CD14-positive monocyte (primary cell): ENCODE measurements at regions not wholly inside any gene's neighbourhood (a gene's known extent, or its start where the extent isn't known, plus 50 kb on each side); places are given as distances from the start of the nearest gene placed in this dataset.

ENCODE experiments used
- DNase-seq, 3 donors: peaks; one replicate each; pipeline ENCODE4 v3.0.0-alpha.2; 2011 to 2022
- H2AFZ ChIP-seq: 2 replicates; pipeline ENCODE4 v1.6.0; 2012; ENCODE audit warnings: mild to moderate bottlenecking, low read depth, low read length, inconsistent platforms; ENCODE audit not compliant: insufficient read depth, poor library complexity, severe bottlenecking
- H3K27ac ChIP-seq, 2 donors: 1 replicate in 1 of 2; 2 replicates in 1 of 2; pipeline ENCODE4 v1.5.1; 2012 to 2013; ENCODE audit warnings: low read length in 2 of 2, control low read depth in 1 of 2, inconsistent platforms in 1 of 2, low read depth in 1 of 2, mild to moderate bottlenecking in 1 of 2
- H3K27me3 ChIP-seq, 2 donors: one replicate each; pipeline versions ENCODE4 v1.6.0 to v1.6.1; 2011 to 2013; ENCODE audit warnings: low read length in 2 of 2; ENCODE audit not compliant: control insufficient read depth in 2 of 2, insufficient read depth in 2 of 2
- H3K36me3 ChIP-seq, 2 donors: replicated peaks in 1 of 2; 1 replicate in 1 of 2; 2 replicates in 1 of 2; pipeline versions ENCODE4 v1.5.1 to v1.6.1; 2012 to 2013; ENCODE audit warnings: low read length in 2 of 2, control low read depth in 1 of 2, inconsistent platforms in 1 of 2, mild to moderate bottlenecking in 1 of 2; ENCODE audit not compliant: insufficient read depth in 2 of 2, control insufficient read depth in 1 of 2
- H3K4me1 ChIP-seq, 2 donors: 1 replicate in 1 of 2; 2 replicates in 1 of 2; pipeline versions ENCODE4 v1.5.1 to v1.6.1; 2012 to 2013; ENCODE audit warnings: low read length in 2 of 2, control low read depth in 1 of 2, inconsistent platforms in 1 of 2, mild to moderate bottlenecking in 1 of 2, moderate library complexity in 1 of 2; ENCODE audit not compliant: insufficient read depth in 2 of 2, control insufficient read depth in 1 of 2
- H3K4me2 ChIP-seq: replicated peaks from 2 replicates; pipeline ENCODE3; 2012; ENCODE audit warnings: low read length, moderate library complexity, mild to moderate bottlenecking; ENCODE audit not compliant: poor library complexity, severe bottlenecking; ENCODE audit errors: extremely low read depth
- H3K4me3 ChIP-seq, 3 experiments: fragments of 200-600 bp in 1 of 3; sonication (generic) in 1 of 3; replicated peaks in 1 of 3; 1 replicate in 2 of 3; 2 replicates in 1 of 3; pipeline ENCODE4 v1.5.1; 2011 to 2013; ENCODE audit warnings: low read length in 3 of 3, mild to moderate bottlenecking in 3 of 3, control low read depth in 2 of 3, low read depth in 2 of 3, inconsistent platforms in 1 of 3, moderate library complexity in 1 of 3
- H3K79me2 ChIP-seq: 2 replicates; pipeline ENCODE4 v1.6.0; 2012; ENCODE audit warnings: mild to moderate bottlenecking, control low read depth, inconsistent platforms, low read length, moderate library complexity; ENCODE audit not compliant: insufficient read depth
- H3K9ac ChIP-seq: 2 replicates; pipeline ENCODE4 v1.6.0; 2017; ENCODE audit warnings: low read length, mild to moderate bottlenecking; ENCODE audit not compliant: insufficient read depth, poor library complexity, severe bottlenecking
- H3K9me3 ChIP-seq, 2 donors: replicated peaks in 1 of 2; 1 replicate in 1 of 2; 2 replicates in 1 of 2; pipeline versions ENCODE4 v1.5.1 to v1.6.1; 2012 to 2013; ENCODE audit warnings: low read length in 2 of 2, control low read depth in 1 of 2; ENCODE audit not compliant: control insufficient read depth in 1 of 2, insufficient read depth in 1 of 2
- H4K20me1 ChIP-seq: 2 replicates; pipeline ENCODE4 v1.6.0; 2012; ENCODE audit warnings: mild to moderate bottlenecking, low read length, control low read depth, moderate library complexity; ENCODE audit not compliant: insufficient read depth
- H3K27ac Mint-ChIP-seq, 7 donors: one replicate each; pipeline ENCODE4 v1.8.0; 2020; ENCODE audit warnings: mild to moderate bottlenecking in 7 of 7, mixed read lengths in 7 of 7, moderate library complexity in 6 of 7, inconsistent platforms in 2 of 7
- H3K27me3 Mint-ChIP-seq, 3 donors: one replicate each; pipeline ENCODE4 v1.8.0; 2021 to 2022; ENCODE audit warnings: low read depth in 3 of 3, mild to moderate bottlenecking in 3 of 3, mixed read lengths in 3 of 3, moderate library complexity in 3 of 3, inconsistent platforms in 1 of 3
- H3K36me3 Mint-ChIP-seq, 2 donors: one replicate each; pipeline ENCODE4 v1.8.0; 2020; ENCODE audit warnings: mixed read lengths in 2 of 2, inconsistent platforms in 1 of 2, mild to moderate bottlenecking in 1 of 2
- H3K4me1 Mint-ChIP-seq: one replicate; pipeline ENCODE4 v1.8.0; 2020; ENCODE audit warnings: mild to moderate bottlenecking, mixed read lengths
- H3K4me3 Mint-ChIP-seq, 2 donors: one replicate each; pipeline ENCODE4 v1.8.0; 2020; ENCODE audit warnings: mild to moderate bottlenecking in 2 of 2, mixed read lengths in 2 of 2, moderate library complexity in 1 of 2
- H3K9me3 Mint-ChIP-seq, 7 donors: one replicate each; pipeline ENCODE4 v1.8.0; 2020 to 2022; ENCODE audit warnings: mixed read lengths in 7 of 7, mild to moderate bottlenecking in 6 of 7, moderate library complexity in 6 of 7, inconsistent platforms in 2 of 7
- CTCF ChIP-seq: fragments of 200-600 bp; IDR thresholded peaks from one replicate; pipeline ENCODE4 v1.8.0; 2022; ENCODE audit warnings: antibody characterized with exemption, mild to moderate bottlenecking
- WGBS: methylation state at CpG from one replicate; pipeline ENCODE4 v1.1.5; 2013; ENCODE audit warnings: missing lambda C conversion rate; ENCODE audit not compliant: insufficient coverage; 5-methylcytosine and 5-hydroxymethylcytosine counted together
- intact Hi-C, 2 donors: fragments of 100-400 bp; cut with micrococcal nuclease; formaldehyde crosslinking; loops; one replicate each; pipeline versions ENCODE4 v1.15.0 to v1.15.1; 2023

- H3K27me3 Mint-ChIP-seq: no peaks in the 10 kb centered on the region
- H3K4me3 Mint-ChIP-seq: no peak overlapping the region
- H2AFZ ChIP-seq: no peak overlapping the region
- H3K4me3 ChIP-seq: no peak overlapping the region
- H3K4me1 ChIP-seq: no peaks in the 10 kb centered on the region
- DNase-seq: no peak
- no peaks in the 10 kb centered on the region for H3K27me3 ChIP-seq
- no peak overlapping the region for H3K27ac Mint-ChIP-seq
- no peaks in the 10 kb centered on the region for H3K36me3 Mint-ChIP-seq
- peaks cover 5 to 9% of the 10 kb centered on the region in 2 donors for H3K9me3 ChIP-seq
- H4K20me1 ChIP-seq: no peaks in the 10 kb centered on the region
- TF ChIP-seq CTCF: no peak
- H3K4me2 ChIP-seq: no peak overlapping the region
- H3K9me3 Mint-ChIP-seq: peaks cover 0 to 8% (median 2%) of the 10 kb centered on the region in 7 donors
- intact Hi-C loops: no loop called here
- no peaks in the 10 kb centered on the region for H3K36me3 ChIP-seq
- no peak overlapping the region for H3K9ac ChIP-seq
- no peaks in the 10 kb centered on the region for H3K79me2 ChIP-seq
- no peak overlapping the region for H3K27ac ChIP-seq
- no peaks in the 10 kb centered on the region for H3K4me1 Mint-ChIP-seq
- no CpG with 5 or more reads among the region's 1 CpG for WGBS
Measured at GRCh38 chr2:103496850-103497249, 735.0 kb downstream of the TMEM182 start.

- Histone ChIP-seq H3K79me2 (no peaks in the 10 kb centered on the region), H3K4me3 (no peak overlapping the region), H3K27me3 (no peaks in the 10 kb centered on the region), H2AFZ (no peak overlapping the region), H3K9me3 (no peaks in the 10 kb centered on the region), H3K36me3 (no peaks in the 10 kb centered on the region), H3K4me1 (no peaks in the 10 kb centered on the region), H4K20me1 (no peaks in the 10 kb centered on the region), H3K4me2 (no peak overlapping the region), H3K27ac (no peak overlapping the region), H3K9ac (no peak overlapping the region)
- no peak for DNase-seq
- Mint-ChIP-seq H3K27ac (no peak overlapping the region), H3K27me3 (no peaks in the 10 kb centered on the region), H3K36me3 (no peaks in the 10 kb centered on the region), H3K9me3 (peaks cover 0 to 9% (median 2%) of the 10 kb centered on the region in 7 donors), H3K4me3 (no peak overlapping the region), H3K4me1 (no peaks in the 10 kb centered on the region)
- no CpG with 5 or more reads among the region's 4 CpGs for WGBS
- TF ChIP-seq CTCF: no peak
- intact Hi-C loops: no loop called here
Measured at GRCh38 chr2:103506812-103507211, 745.0 kb downstream of the TMEM182 start.
